ENCODE measurements at regions not wholly inside any gene's neighbourhood (a gene's known extent, or its start where the extent isn't known, plus 50 kb on each side); places are given as distances from the start of the nearest gene placed in this dataset.
"Not testable (repeated sequence)": the region's sequence is repeated elsewhere in the genome, so short reads cannot be mapped to it uniquely, and the experiment has no call there.

- H3K36me3 ChIP-seq (ENCODE audit: control insufficient read depth, insufficient read depth, low read length) = no peaks in the 10 kb centered on the region
- TF ChIP-seq CTCF (IDR thresholded peaks at IDR 0.05; ENCODE audit: insufficient read depth, low read length, severe bottlenecking) = no peak
- FAIRE-seq (no peak), DNase-seq (ENCODE audit: low read depth) (no peak)
- no peak overlapping the region for H3K4me3 ChIP-seq (ENCODE audit: low read depth, low read length)
- H3K27me3 ChIP-seq (ENCODE audit: control insufficient read depth, insufficient read depth, low read length) = no peaks in the 10 kb centered on the region
Measured at GRCh38 chr12:84464616-84465015, 448.0 kb downstream of the SLC6A15 start.

- H3K4me3 ChIP-seq (ENCODE audit: low read depth, low read length) = no peak overlapping the region
- no peak for TF ChIP-seq CTCF (IDR thresholded peaks at IDR 0.05; ENCODE audit: insufficient read depth, low read length, severe bottlenecking)
- H3K36me3 ChIP-seq (ENCODE audit: control insufficient read depth, insufficient read depth, low read length) = no peaks in the 10 kb centered on the region
- no peaks in the 10 kb centered on the region for H3K27me3 ChIP-seq (ENCODE audit: control insufficient read depth, insufficient read depth, low read length)
- no peak for DNase-seq (ENCODE audit: low read depth)
- no peak for FAIRE-seq
Measured at GRCh38 chr12:84463741-84464495, 448.7 kb downstream of the SLC6A15 start.

- peak; percentile 80 for FAIRE-seq
- no peak overlapping the region for H3K4me3 ChIP-seq (ENCODE audit: low read depth, low read length)
- no peak for TF ChIP-seq CTCF (IDR thresholded peaks at IDR 0.05; ENCODE audit: insufficient read depth, low read length, severe bottlenecking)
- DNase-seq (ENCODE audit: low read depth) = no peak
- no peaks in the 10 kb centered on the region for H3K27me3 ChIP-seq (ENCODE audit: control insufficient read depth, insufficient read depth, low read length)
- H3K36me3 ChIP-seq (ENCODE audit: control insufficient read depth, insufficient read depth, low read length) = no peaks in the 10 kb centered on the region
Measured at GRCh38 chr12:84455598-84455997, 457.0 kb downstream of the SLC6A15 start.

GRCh38 chr12:84446478-84446877 lies 466.1 kb downstream of the SLC6A15 start:
- not testable (repeated sequence) for H3K36me3 ChIP-seq (ENCODE audit: control insufficient read depth, insufficient read depth, low read length); H3K4me3 ChIP-seq (ENCODE audit: low read depth, low read length); FAIRE-seq; H3K27me3 ChIP-seq (ENCODE audit: control insufficient read depth, insufficient read depth, low read length); DNase-seq (ENCODE audit: low read depth)

GRCh38 chr12:84436134-84436533 lies 476.5 kb downstream of the SLC6A15 start:
- DNase-seq (ENCODE audit: low read depth) (no peak), FAIRE-seq (no peak)
- H3K27me3 ChIP-seq (ENCODE audit: control insufficient read depth, insufficient read depth, low read length) = no peaks in the 10 kb centered on the region
- TF ChIP-seq CTCF (IDR thresholded peaks at IDR 0.05; ENCODE audit: insufficient read depth, low read length, severe bottlenecking) = no peak
- H3K4me3 ChIP-seq (ENCODE audit: low read depth, low read length) = no peak overlapping the region
- H3K36me3 ChIP-seq (ENCODE audit: control insufficient read depth, insufficient read depth, low read length) = no peaks in the 10 kb centered on the region

- no peaks in the 10 kb centered on the region for H3K27me3 ChIP-seq (ENCODE audit: control insufficient read depth, insufficient read depth, low read length)
- no peak for TF ChIP-seq CTCF (IDR thresholded peaks at IDR 0.05; ENCODE audit: insufficient read depth, low read length, severe bottlenecking)
- no peak overlapping the region for H3K4me3 ChIP-seq (ENCODE audit: low read depth, low read length)
- H3K36me3 ChIP-seq (ENCODE audit: control insufficient read depth, insufficient read depth, low read length) = no peaks in the 10 kb centered on the region
- no peak for FAIRE-seq
- no peak for DNase-seq (ENCODE audit: low read depth)
Measured at GRCh38 chr12:84435682-84436081, 476.9 kb downstream of the SLC6A15 start.

Data from bronchial epithelial cell (primary cell).